Esophagus muscularis mucosa (tissue), 4 donors: ENCODE measurements at regions not wholly inside any gene's neighbourhood (a gene's known extent, or its start where the extent isn't known, plus 50 kb on each side); places are given as distances from the start of the nearest gene placed in this dataset.

ENCODE experiments used
- DNase-seq: peaks from one replicate; pipeline ENCODE4 v3.0.0-alpha.2; 2017; ENCODE audit errors: extremely low spot score
- H3K27ac ChIP-seq, 4 donors: fragments of 200-600 bp; sonication (generic); replicated peaks in 1 of 4; 1 replicate in 3 of 4; 2 replicates in 1 of 4; pipeline ENCODE4 v1.5.1; 2016 to 2019; ENCODE audit warnings: mild to moderate bottlenecking in 1 of 4
- H3K27me3 ChIP-seq, 4 donors: fragments of 200-600 bp; sonication (generic); one replicate each; pipeline versions ENCODE4 v1.5.1 to v1.6.0; 2016 to 2019
- H3K36me3 ChIP-seq, 4 donors: fragments of 200-600 bp; sonication (generic); one replicate each; pipeline ENCODE4 v1.5.1; 2016 to 2019
- H3K4me1 ChIP-seq, 4 donors: fragments of 200-600 bp; sonication (generic); one replicate each; pipeline ENCODE4 v1.5.1; 2016 to 2019
- H3K4me3 ChIP-seq, 4 donors: fragments of 200-600 bp; sonication (generic); 1 replicate in 2 of 4; 2 replicates in 2 of 4; pipeline ENCODE4 v1.5.1; 2016 to 2019; ENCODE audit warnings: mild to moderate bottlenecking in 4 of 4, moderate library complexity in 1 of 4
- H3K9me3 ChIP-seq, 4 donors: fragments of 200-600 bp; sonication (generic); 1 replicate in 3 of 4; 2 replicates in 1 of 4; pipeline ENCODE4 v1.5.1; 2016 to 2019
- CTCF ChIP-seq, 3 experiments: fragments of 200-600 bp in 2 of 3; fragments of 450-650 bp in 1 of 3; sonication (generic) in 2 of 3; IDR thresholded peaks; one replicate each; pipeline ENCODE4 v1.5.1; 2017 to 2019; ENCODE audit warnings: antibody characterized with exemption in 3 of 3, mild to moderate bottlenecking in 2 of 3, moderate library complexity in 1 of 3
- EP300 ChIP-seq: sonication (generic); formaldehyde crosslinking; IDR thresholded peaks from one replicate; pipeline ENCODE4 v1.6.1; 2017; ENCODE audit warnings: antibody characterized with exemption
- POLR2A ChIP-seq: fragments of 450-650 bp; IDR thresholded peaks from one replicate; pipeline ENCODE4 v1.6.1; 2017; ENCODE audit warnings: antibody characterized with exemption, moderate library complexity, mild to moderate bottlenecking, low read depth
- POLR2AphosphoS5 ChIP-seq, 2 donors: sonication (generic); formaldehyde crosslinking; IDR thresholded peaks; one replicate each; pipeline ENCODE4 v1.6.1; 2017; ENCODE audit warnings: antibody characterized with exemption in 2 of 2
- WGBS: methylation state at CpG from one replicate; pipeline ENCODE4 v1.1.5; 2018; 5-methylcytosine and 5-hydroxymethylcytosine counted together
- intact Hi-C: fragments of 100-400 bp; cut with DNase I; formaldehyde crosslinking; loops from one replicate; pipeline ENCODE4 v1.15.1; 2023

GRCh38 chr6:78400076-78400475 lies 467.3 kb upstream of the IRAK1BP1 start:
- Histone ChIP-seq H3K9me3 (no peaks in the 10 kb centered on the region), H3K4me3 (no peak overlapping the region), H3K27ac (no peak overlapping the region), H3K36me3 (no peaks in the 10 kb centered on the region), H3K27me3 (no peaks in the 10 kb centered on the region), H3K4me1 (no peaks in the 10 kb centered on the region)
- DNase-seq, result no peak
- 65% methylated on average over 3 of the region's 3 CpGs for WGBS
- no peak for TF ChIP-seq CTCF (IDR thresholded peaks at IDR 0.05)
- TF ChIP-seq POLR2A, result no peak
- no peak for TF ChIP-seq EP300
- no peak for TF ChIP-seq POLR2AphosphoS5 (IDR thresholded peaks at IDR 0.05)
- intact Hi-C loops, result no loop called here

- no peak overlapping the region for H3K27ac ChIP-seq
- H3K36me3 ChIP-seq, result no peaks in the 10 kb centered on the region
- no peaks in the 10 kb centered on the region for H3K4me1 ChIP-seq
- TF ChIP-seq CTCF (IDR thresholded peaks at IDR 0.05) (no peak), POLR2AphosphoS5 (IDR thresholded peaks at IDR 0.05) (no peak), EP300 (no peak), POLR2A (no peak)
- H3K4me3 ChIP-seq, result no peak overlapping the region
- H3K9me3 ChIP-seq, result peaks cover 0 to 4% (median 0%) of the 10 kb centered on the region in 4 donors
- WGBS, result 94% methylated on average over 1 of the region's 1 CpG
- no peak for DNase-seq
- no peaks in the 10 kb centered on the region for H3K27me3 ChIP-seq
- intact Hi-C loops, result no loop called here
Observed at GRCh38 chr6:78427386-78427785, 440.0 kb upstream of the IRAK1BP1 start.

GRCh38 chr6:78430521-78430920 lies 436.8 kb upstream of the IRAK1BP1 start:
- WGBS, result 42% methylated on average over 1 of the region's 1 CpG
- intact Hi-C loops, result no loop called here
- Histone ChIP-seq H3K9me3 (no peaks in the 10 kb centered on the region), H3K27ac (no peak overlapping the region), H3K4me3 (no peak overlapping the region), H3K36me3 (no peaks in the 10 kb centered on the region), H3K27me3 (no peaks in the 10 kb centered on the region), H3K4me1 (no peaks in the 10 kb centered on the region)
- DNase-seq, result no peak
- TF ChIP-seq POLR2A (no peak), CTCF (IDR thresholded peaks at IDR 0.05) (no peak), EP300 (no peak), POLR2AphosphoS5 (IDR thresholded peaks at IDR 0.05) (no peak)

GRCh38 chr6:78435671-78436070 lies 431.7 kb upstream of the IRAK1BP1 start:
- no peaks in the 10 kb centered on the region for H3K4me1 ChIP-seq
- H3K27me3 ChIP-seq, result no peaks in the 10 kb centered on the region
- 85% methylated on average over 2 of the region's 2 CpGs for WGBS
- H3K4me3 ChIP-seq, result no peak overlapping the region
- TF ChIP-seq EP300 (no peak), POLR2AphosphoS5 (IDR thresholded peaks at IDR 0.05) (no peak), CTCF (IDR thresholded peaks at IDR 0.05) (no peak), POLR2A (no peak)
- H3K9me3 ChIP-seq, result no peaks in the 10 kb centered on the region
- H3K36me3 ChIP-seq, result no peaks in the 10 kb centered on the region
- intact Hi-C loops, result no loop called here
- DNase-seq, result no peak
- no peak overlapping the region for H3K27ac ChIP-seq

GRCh38 chr6:78436335-78436734 lies 431.0 kb upstream of the IRAK1BP1 start:
- H3K27ac ChIP-seq, result no peak overlapping the region
- H3K27me3 ChIP-seq, result no peaks in the 10 kb centered on the region
- no peak for TF ChIP-seq POLR2AphosphoS5 (IDR thresholded peaks at IDR 0.05)
- TF ChIP-seq POLR2A, result no peak
- TF ChIP-seq CTCF (IDR thresholded peaks at IDR 0.05), result no peak
- TF ChIP-seq EP300, result no peak
- no peaks in the 10 kb centered on the region for H3K36me3 ChIP-seq
- H3K4me3 ChIP-seq, result no peak overlapping the region
- intact Hi-C loops, result no loop called here
- no peak for DNase-seq
- no peaks in the 10 kb centered on the region for H3K9me3 ChIP-seq
- H3K4me1 ChIP-seq, result no peaks in the 10 kb centered on the region
